B cell (primary cell): ENCODE measurements at regions not wholly inside any gene's neighbourhood (a gene's known extent, or its start where the extent isn't known, plus 50 kb on each side); places are given as distances from the start of the nearest gene placed in this dataset.

Experiments used
- ATAC-seq: fragments of 200-7000 bp; cut with Tn5 transposase; one replicate; pipeline ENCODE4 v1.10.0; 2021; ENCODE audit warnings: low read depth, mild to moderate bottlenecking, moderate number of reproducible peaks, moderate library complexity
- CTCF ChIA-PET: fragments of 350-600 bp; sonication (Branson Sonifier 250); formaldehyde crosslinking; loops from one replicate; lab custom pipeline; 2021; ENCODE audit warnings: antibody characterized with exemption, inconsistent platforms; lab: Charles Lee
- POLR2A ChIA-PET: fragments of 350-600 bp; sonication (Branson Sonifier 250); formaldehyde crosslinking; loops from one replicate; lab custom pipeline; 2021; ENCODE audit warnings: antibody characterized with exemption; lab: Charles Lee
- DNase-seq: peaks from one replicate; pipeline ENCODE4 v3.0.0; 2013
- H2AFZ ChIP-seq: 2 replicates; pipeline ENCODE4 v1.6.1; 2012; ENCODE audit warnings: mild to moderate bottlenecking, low read depth, low read length; ENCODE audit not compliant: insufficient read depth, poor library complexity, severe bottlenecking
- H3K27ac ChIP-seq, 2 donors: 1 replicate in 1 of 2; 2 replicates in 1 of 2; pipeline ENCODE4 v1.5.1; 2012 to 2013; ENCODE audit warnings: low read length in 2 of 2, mild to moderate bottlenecking in 2 of 2, moderate library complexity in 1 of 2
- H3K27me3 ChIP-seq, 4 experiments: fragments of 200-600 bp in 1 of 4; sonication (generic) in 1 of 4; replicated peaks in 1 of 4; 1 replicate in 2 of 4; 2 replicates in 2 of 4; pipeline versions ENCODE4 v1.6.1 to v1.7.0; 2013 to 2016; ENCODE audit warnings: low read length in 3 of 4, mild to moderate bottlenecking in 2 of 4, mixed read lengths in 1 of 4, moderate library complexity in 1 of 4; ENCODE audit not compliant: insufficient read depth in 4 of 4, control insufficient read depth in 3 of 4; ENCODE audit errors: control extremely low read depth in 1 of 4
- H3K36me3 ChIP-seq, 2 experiments: replicated peaks in 1 of 2; 1 replicate in 1 of 2; 2 replicates in 1 of 2; pipeline versions ENCODE4 v1.6.1 to v1.7.1; 2013; ENCODE audit warnings: low read length in 1 of 2; ENCODE audit not compliant: insufficient read depth in 2 of 2, control insufficient read depth in 1 of 2; ENCODE audit errors: control extremely low read depth in 1 of 2, extremely low read depth in 1 of 2
- H3K4me1 ChIP-seq, 2 donors: fragments of 200-600 bp in 1 of 2; sonication (generic) in 1 of 2; 1 replicate in 1 of 2; 2 replicates in 1 of 2; pipeline versions ENCODE4 v1.5.1 to v1.6.1; 2013 to 2017; ENCODE audit warnings: low read length in 2 of 2; ENCODE audit not compliant: control insufficient read depth in 2 of 2, insufficient read depth in 2 of 2
- H3K4me2 ChIP-seq: replicated peaks from 2 replicates; pipeline ENCODE3; 2012; ENCODE audit warnings: mild to moderate bottlenecking, low read depth, low read length; ENCODE audit not compliant: poor library complexity, severe bottlenecking
- H3K4me3 ChIP-seq, 5 experiments: fragments of 200-600 bp in 1 of 5; sonication (generic) in 1 of 5; 1 replicate in 3 of 5; 2 replicates in 2 of 5; pipeline versions ENCODE4 v1.5.1 to v1.7.0; 2011 to 2016; ENCODE audit warnings: low read length in 4 of 5, mild to moderate bottlenecking in 4 of 5, low read depth in 2 of 5, control low read depth in 1 of 5, moderate library complexity in 1 of 5; ENCODE audit not compliant: insufficient read depth in 1 of 5; ENCODE audit errors: control extremely low read depth in 1 of 5, extremely low read depth in 1 of 5
- H3K79me2 ChIP-seq: fragments of 200-600 bp; sonication (generic); one replicate; pipeline ENCODE4 v1.6.0; 2016; ENCODE audit warnings: low read length; ENCODE audit not compliant: control insufficient read depth, insufficient read depth
- H3K9ac ChIP-seq: fragments of 200-600 bp; sonication (generic); 2 replicates; pipeline ENCODE4 v1.6.1; 2017; ENCODE audit warnings: mild to moderate bottlenecking, low read length, moderate library complexity
- H3K9me3 ChIP-seq, 3 donors: one replicate each; pipeline versions ENCODE4 v1.6.1 to v1.7.1; 2013; ENCODE audit warnings: low read length in 2 of 3; ENCODE audit not compliant: control insufficient read depth in 2 of 3, insufficient read depth in 1 of 3; ENCODE audit errors: control extremely low read depth in 1 of 3
- H4K20me1 ChIP-seq: 2 replicates; pipeline ENCODE4 v1.6.0; 2012; ENCODE audit warnings: mild to moderate bottlenecking, low read length; ENCODE audit not compliant: insufficient read depth, control insufficient read depth, poor library complexity, severe bottlenecking
- H3K27ac Mint-ChIP-seq: one replicate; pipeline ENCODE4 v1.8.0; 2021; ENCODE audit warnings: mixed read lengths
- H3K27me3 Mint-ChIP-seq: one replicate; pipeline ENCODE4 v1.8.0; 2021; ENCODE audit warnings: mixed read lengths
- H3K4me1 Mint-ChIP-seq: one replicate; pipeline ENCODE4 v1.8.0; 2021; ENCODE audit warnings: mixed read lengths
- H3K4me3 Mint-ChIP-seq: one replicate; pipeline ENCODE4 v1.8.0; 2021; ENCODE audit warnings: mixed read lengths
- H3K9me3 Mint-ChIP-seq: one replicate; pipeline ENCODE4 v1.8.0; 2022; ENCODE audit warnings: mixed read lengths; ENCODE audit not compliant: insufficient read depth
- EZH2 ChIP-seq: IDR thresholded peaks from 2 replicates; pipeline ENCODE4 v1.6.1; 2012; ENCODE audit warnings: borderline replicate concordance, low read depth, mild to moderate bottlenecking, moderate library complexity, low read length; ENCODE audit not compliant: insufficient read depth, poor library complexity, severe bottlenecking
- WGBS: methylation state at CpG from one replicate; pipeline ENCODE4 v1.1.5; 2013; ENCODE audit warnings: missing lambda C conversion rate; ENCODE audit not compliant: insufficient coverage; 5-methylcytosine and 5-hydroxymethylcytosine counted together
- intact Hi-C: fragments of 100-400 bp; cut with micrococcal nuclease; formaldehyde crosslinking; loops from one replicate; pipeline ENCODE4 v1.10.0; 2022
- TF ChIP-seq, protein P1 (sequence below): fragments of 200-600 bp; IDR thresholded peaks from one replicate; pipeline ENCODE4 v1.8.0; 2022; ENCODE audit warnings: antibody characterized with exemption, mild to moderate bottlenecking

DNA sequence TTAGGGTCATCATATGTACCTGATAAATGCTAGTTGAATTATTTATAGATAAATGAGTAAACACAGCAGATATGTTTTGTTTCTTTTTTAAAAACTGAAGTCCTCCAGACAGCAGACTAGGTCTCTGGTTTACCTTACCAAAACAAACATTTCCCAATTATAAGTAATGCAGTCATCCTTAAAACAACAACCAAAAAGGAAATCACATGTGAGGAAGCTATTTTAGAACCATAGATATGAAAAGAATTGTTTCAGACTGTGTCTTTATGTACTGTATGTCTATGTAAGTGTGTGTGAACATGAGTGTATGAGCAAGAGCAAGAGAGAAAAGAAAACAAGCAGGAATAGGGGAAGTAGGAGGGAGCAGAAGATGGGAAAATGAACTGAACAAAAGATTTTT lies 441.0 kb downstream of the CPS1 start:
- H3K27ac ChIP-seq = no peak overlapping the region
- no peak overlapping the region for H3K4me3 Mint-ChIP-seq
- H3K27ac Mint-ChIP-seq = no peak overlapping the region
- H3K9me3 ChIP-seq = no peaks in the 10 kb centered on the region
- no peak overlapping the region for H3K9ac ChIP-seq
- H3K4me1 ChIP-seq = no peaks in the 10 kb centered on the region
- no peaks in the 10 kb centered on the region for H3K9me3 Mint-ChIP-seq
- DNase-seq = no peak
- no peaks in the 10 kb centered on the region for H3K27me3 Mint-ChIP-seq
- TF ChIP-seq EZH2 = no peak
- TF ChIP-seq, protein P1, sequence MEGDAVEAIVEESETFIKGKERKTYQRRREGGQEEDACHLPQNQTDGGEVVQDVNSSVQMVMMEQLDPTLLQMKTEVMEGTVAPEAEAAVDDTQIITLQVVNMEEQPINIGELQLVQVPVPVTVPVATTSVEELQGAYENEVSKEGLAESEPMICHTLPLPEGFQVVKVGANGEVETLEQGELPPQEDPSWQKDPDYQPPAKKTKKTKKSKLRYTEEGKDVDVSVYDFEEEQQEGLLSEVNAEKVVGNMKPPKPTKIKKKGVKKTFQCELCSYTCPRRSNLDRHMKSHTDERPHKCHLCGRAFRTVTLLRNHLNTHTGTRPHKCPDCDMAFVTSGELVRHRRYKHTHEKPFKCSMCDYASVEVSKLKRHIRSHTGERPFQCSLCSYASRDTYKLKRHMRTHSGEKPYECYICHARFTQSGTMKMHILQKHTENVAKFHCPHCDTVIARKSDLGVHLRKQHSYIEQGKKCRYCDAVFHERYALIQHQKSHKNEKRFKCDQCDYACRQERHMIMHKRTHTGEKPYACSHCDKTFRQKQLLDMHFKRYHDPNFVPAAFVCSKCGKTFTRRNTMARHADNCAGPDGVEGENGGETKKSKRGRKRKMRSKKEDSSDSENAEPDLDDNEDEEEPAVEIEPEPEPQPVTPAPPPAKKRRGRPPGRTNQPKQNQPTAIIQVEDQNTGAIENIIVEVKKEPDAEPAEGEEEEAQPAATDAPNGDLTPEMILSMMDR = no peak
- ChIA-PET CTCF (no interaction called here), POLR2A (no interaction called here)
- no peaks in the 10 kb centered on the region for H3K36me3 ChIP-seq
- no peak overlapping the region for H2AFZ ChIP-seq
- H3K4me2 ChIP-seq = no peak overlapping the region
- intact Hi-C loops = no loop called here
- H3K4me1 Mint-ChIP-seq = no peaks in the 10 kb centered on the region
- no peaks in the 10 kb centered on the region for H4K20me1 ChIP-seq
- no peaks in the 10 kb centered on the region for H3K27me3 ChIP-seq
- no peak overlapping the region for H3K4me3 ChIP-seq
- H3K79me2 ChIP-seq = no peaks in the 10 kb centered on the region
- no peak for ATAC-seq

DNA sequence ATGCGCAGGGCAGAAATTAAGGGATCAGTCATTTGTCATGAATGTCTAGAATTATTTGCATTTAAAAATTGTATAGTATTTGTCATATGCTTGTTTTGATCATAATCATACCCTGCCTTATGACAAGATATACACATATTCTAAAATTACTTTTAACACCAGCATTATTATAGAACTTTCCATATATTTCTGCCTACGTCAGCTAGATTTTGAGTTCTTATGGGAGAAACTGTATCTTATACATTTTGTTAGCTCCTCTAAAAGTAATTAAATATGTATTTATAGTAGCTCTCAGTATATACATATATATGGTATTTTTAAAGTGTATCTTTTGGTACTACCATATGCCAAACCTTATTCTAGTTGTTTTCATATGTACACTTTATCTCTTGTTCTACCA lies 441.9 kb downstream of the CPS1 start:
- H3K4me2 ChIP-seq = no peak overlapping the region
- Mint-ChIP-seq H3K27ac (no peak overlapping the region), H3K4me1 (no peaks in the 10 kb centered on the region), H3K27me3 (no peaks in the 10 kb centered on the region), H3K4me3 (no peak overlapping the region), H3K9me3 (no peaks in the 10 kb centered on the region)
- no peaks in the 10 kb centered on the region for H3K27me3 ChIP-seq
- no peaks in the 10 kb centered on the region for H3K79me2 ChIP-seq
- ATAC-seq = no peak
- no peak overlapping the region for H3K9ac ChIP-seq
- intact Hi-C loops = no loop called here
- WGBS = no CpG with 5 or more reads among the region's 2 CpGs
- H2AFZ ChIP-seq = no peak overlapping the region
- H3K4me1 ChIP-seq = no peaks in the 10 kb centered on the region
- TF ChIP-seq EZH2 = no peak
- TF ChIP-seq, protein P1 = no peak
- H3K4me3 ChIP-seq = no peak overlapping the region
- CTCF ChIA-PET = no interaction called here
- H3K27ac ChIP-seq = no peak overlapping the region
- no peaks in the 10 kb centered on the region for H4K20me1 ChIP-seq
- DNase-seq = no peak
- no peaks in the 10 kb centered on the region for H3K36me3 ChIP-seq
- H3K9me3 ChIP-seq = no peaks in the 10 kb centered on the region
- POLR2A ChIA-PET = no interaction called here
